ENCODE measurements at regions not wholly inside any gene's neighbourhood (a gene's known extent, or its start where the extent isn't known, plus 50 kb on each side); places are given as distances from the start of the nearest gene placed in this dataset.

GRCh38 chr4:160836431-160836830 is 1327.4 kb downstream of the FSTL5 start (continued):
- TF ChIP-seq IRF2 (CRISPR knock-in tag; IDR thresholded peaks at IDR 0.05; ENCODE audit: borderline replicate concordance, low read depth) (no peak), CDX4 (CRISPR knock-in tag; IDR thresholded peaks at IDR 0.05; ENCODE audit: borderline replicate concordance) (no peak), AR (CRISPR knock-in tag; IDR thresholded peaks at IDR 0.05) (no peak), MYBL2 (CRISPR knock-in tag; IDR thresholded peaks at IDR 0.05) (no peak), NFE2L1 (CRISPR knock-in tag; IDR thresholded peaks at IDR 0.05) (no peak), NR3C1 (CRISPR knock-in tag; conservative IDR thresholded peaks at IDR 0.05; ENCODE audit: low read depth) (no peak), CREM (CRISPR knock-in tag; IDR thresholded peaks at IDR 0.05) (no peak), ZNF396 (CRISPR knock-in tag; IDR thresholded peaks at IDR 0.05; ENCODE audit: borderline replicate concordance) (no peak), KAT7 (CRISPR knock-in tag; IDR thresholded peaks at IDR 0.05; ENCODE audit: borderline replicate concordance) (no peak), PRDM15 (CRISPR knock-in tag; IDR thresholded peaks at IDR 0.05) (no peak), ZNF416 (CRISPR knock-in tag; IDR thresholded peaks at IDR 0.05) (no peak), SMAD4 (CRISPR knock-in tag; IDR thresholded peaks at IDR 0.05) (no peak), ZNF317 (CRISPR knock-in tag; IDR thresholded peaks at IDR 0.05; ENCODE audit: borderline replicate concordance, low read depth) (no peak)
- TF ChIP-seq, protein P1, sequence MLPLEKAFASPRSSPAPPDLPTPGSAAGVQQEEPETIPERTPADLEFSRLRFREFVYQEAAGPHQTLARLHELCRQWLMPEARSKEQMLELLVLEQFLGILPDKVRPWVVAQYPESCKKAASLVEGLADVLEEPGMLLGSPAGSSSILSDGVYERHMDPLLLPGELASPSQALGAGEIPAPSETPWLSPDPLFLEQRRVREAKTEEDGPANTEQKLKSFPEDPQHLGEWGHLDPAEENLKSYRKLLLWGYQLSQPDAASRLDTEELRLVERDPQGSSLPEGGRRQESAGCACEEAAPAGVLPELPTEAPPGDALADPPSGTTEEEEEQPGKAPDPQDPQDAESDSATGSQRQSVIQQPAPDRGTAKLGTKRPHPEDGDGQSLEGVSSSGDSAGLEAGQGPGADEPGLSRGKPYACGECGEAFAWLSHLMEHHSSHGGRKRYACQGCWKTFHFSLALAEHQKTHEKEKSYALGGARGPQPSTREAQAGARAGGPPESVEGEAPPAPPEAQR (CRISPR knock-in tag; IDR thresholded peaks at IDR 0.05) = no peak

GRCh38 chr4:160846121-160846520 is 1317.7 kb downstream of the FSTL5 start:
- CTCF ChIA-PET = no interaction called here
- H3K36me3 Mint-ChIP-seq = no peaks in the 10 kb centered on the region

More at GRCh38 chr4:160846121-160846520, 1317.7 kb downstream of the FSTL5 start:
- no peaks in the 10 kb centered on the region for H3K9me3 Mint-ChIP-seq
- H3K27ac Mint-ChIP-seq = no peak overlapping the region
- DNase-seq (ENCODE audit: low spot score) = no peak
- POLR2A ChIA-PET = no interaction called here
- no peak for ATAC-seq
- H3K4me1 Mint-ChIP-seq = peaks cover 18% of the 10 kb centered on the region
- H3K27me3 Mint-ChIP-seq (ENCODE audit: low read depth) = no peaks in the 10 kb centered on the region
- no peak overlapping the region for H3K4me3 Mint-ChIP-seq
- TF ChIP-seq ZNF232 (CRISPR knock-in tag; IDR thresholded peaks at IDR 0.05) (no peak), FOXJ3 (CRISPR knock-in tag; IDR thresholded peaks at IDR 0.05; ENCODE audit: borderline replicate concordance) (no peak), ATF2 (CRISPR knock-in tag; IDR thresholded peaks at IDR 0.05; ENCODE audit: borderline replicate concordance, low read depth) (no peak), IRF2 (CRISPR knock-in tag; IDR thresholded peaks at IDR 0.05; ENCODE audit: borderline replicate concordance, low read depth) (no peak), ZNF396 (CRISPR knock-in tag; IDR thresholded peaks at IDR 0.05; ENCODE audit: borderline replicate concordance) (no peak)

Data from WTC11 (cell line).